ENCODE measurements at regions not wholly inside any gene's neighbourhood (a gene's known extent, or its start where the extent isn't known, plus 50 kb on each side); places are given as distances from the start of the nearest gene placed in this dataset.

DNA sequence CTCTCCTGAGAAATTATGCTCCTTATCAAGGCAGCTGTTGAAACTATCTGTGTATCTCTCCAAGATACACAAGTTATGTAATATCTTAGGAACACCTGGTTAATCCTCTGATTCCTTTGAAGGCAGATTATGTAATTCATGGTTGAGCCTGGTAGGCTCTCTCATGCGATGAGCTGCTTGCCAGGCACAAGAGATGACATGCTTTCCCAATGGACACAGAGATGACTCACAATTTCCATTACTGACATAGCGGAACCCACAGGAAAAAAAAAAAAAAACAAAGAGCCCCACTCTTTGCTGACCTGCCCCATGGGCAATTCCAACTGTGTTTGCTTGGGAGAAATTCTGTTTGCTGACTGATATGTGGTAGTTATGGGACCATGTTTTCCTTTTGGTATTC lies 736.4 kb upstream of the PHF14 start:
- H3K27ac ChIP-seq: no peak overlapping the region
- no peak for TF ChIP-seq CTCF (conservative IDR thresholded peaks at IDR 0.05)

- TF ChIP-seq CTCF (conservative IDR thresholded peaks at IDR 0.05): no peak
- H3K27ac ChIP-seq: no peak overlapping the region
Observed at GRCh38 chr7:10238641-10239040, 735.0 kb upstream of the PHF14 start.

DNA sequence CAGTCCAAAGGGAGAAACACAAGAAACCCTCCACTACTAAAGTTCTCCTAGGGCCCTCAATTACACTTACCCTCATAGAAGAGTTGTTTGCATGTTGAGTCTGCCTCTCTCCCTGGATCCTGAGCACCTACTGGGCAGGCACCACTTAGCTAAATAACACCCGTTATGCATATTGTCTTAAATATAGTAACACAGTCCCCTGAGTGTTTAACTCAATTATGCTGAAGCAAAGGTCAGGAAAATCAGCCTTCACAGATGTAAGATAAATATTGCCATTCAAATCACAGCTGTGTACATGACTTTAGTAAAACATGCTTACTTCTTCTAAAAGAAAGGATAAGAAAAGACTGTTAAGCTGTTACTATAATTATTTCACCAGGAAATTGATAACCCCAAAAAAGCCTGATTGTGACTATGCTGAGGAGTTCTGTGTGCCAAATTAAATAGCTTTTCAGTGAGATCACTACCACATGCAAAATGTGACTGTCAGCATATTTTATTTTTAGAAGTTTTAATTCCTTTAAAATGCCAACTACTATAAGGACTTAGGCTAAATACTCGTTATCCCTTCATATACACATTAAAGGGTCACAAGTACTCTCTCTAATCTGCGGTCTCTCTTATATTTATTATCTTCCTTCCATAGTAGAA lies 733.9 kb upstream of the PHF14 start:
- no peak overlapping the region for H3K27ac ChIP-seq
- TF ChIP-seq CTCF (conservative IDR thresholded peaks at IDR 0.05): no peak

GRCh38 chr7:10245406-10245805 lies 728.3 kb upstream of the PHF14 start:
- H3K27ac ChIP-seq: no peak overlapping the region
- TF ChIP-seq CTCF (conservative IDR thresholded peaks at IDR 0.05): no peak

DNA sequence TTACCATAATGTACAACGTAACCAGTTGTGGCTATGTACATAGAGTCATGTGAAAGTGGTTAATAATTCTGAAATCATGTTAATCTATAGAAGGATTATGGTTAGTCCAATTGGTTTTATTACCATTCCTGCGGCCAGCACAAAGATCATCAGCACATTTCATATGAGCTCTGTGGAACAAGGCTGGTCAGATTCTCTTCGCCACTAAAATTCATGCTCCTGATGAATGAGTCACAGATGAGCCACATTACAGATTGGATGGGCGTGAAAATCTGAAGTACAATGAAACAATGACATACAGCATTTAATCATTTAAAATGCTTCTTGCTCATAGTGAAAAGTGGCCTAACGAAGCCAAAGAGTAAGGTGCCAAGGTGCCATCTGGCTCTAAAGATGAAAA lies 716.2 kb upstream of the PHF14 start:
- no peak for TF ChIP-seq CTCF (conservative IDR thresholded peaks at IDR 0.05)
- H3K27ac ChIP-seq: no peak overlapping the region

DNA sequence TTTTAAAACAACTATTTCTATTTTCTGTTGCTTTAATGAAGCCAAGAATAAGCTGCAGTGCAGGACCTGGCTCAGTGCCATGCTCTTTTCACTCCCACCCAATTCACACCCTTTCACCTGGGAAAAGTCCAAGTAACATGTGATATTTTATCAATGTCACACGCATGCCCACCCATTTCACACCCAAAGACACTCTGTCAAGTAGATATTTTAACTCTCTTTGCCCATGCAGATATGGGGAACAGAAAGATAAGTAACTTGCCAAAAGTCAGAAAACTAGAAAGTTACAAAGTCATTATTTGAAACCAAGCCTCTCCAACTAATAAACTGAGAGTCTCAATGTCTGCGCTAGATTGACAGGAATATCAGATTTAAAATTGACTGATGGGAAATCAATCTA lies 706.7 kb upstream of the PHF14 start:
- H3K27ac ChIP-seq: no peak overlapping the region
- no peak for TF ChIP-seq CTCF (conservative IDR thresholded peaks at IDR 0.05)

- TF ChIP-seq CTCF (conservative IDR thresholded peaks at IDR 0.05): no peak
- H3K27ac ChIP-seq: no peak overlapping the region
Observed at GRCh38 chr7:10268034-10268433, 705.6 kb upstream of the PHF14 start.
